LNCaP clone FGC (cell line): ENCODE measurements at regions not wholly inside any gene's neighbourhood (a gene's known extent, or its start where the extent isn't known, plus 50 kb on each side); places are given as distances from the start of the nearest gene placed in this dataset.
"Not testable (repeated sequence)": the region's sequence is repeated elsewhere in the genome, so short reads cannot be mapped to it uniquely, and the experiment has no call there.

Experiments used
- DNase-seq: peaks from one replicate; pipeline ENCODE4 v3.0.0-alpha.2; 2011; ENCODE audit warnings: low read depth
- H3K4me3 ChIP-seq: 2 replicates; pipeline ENCODE4 v1.5.1; 2011; ENCODE audit warnings: mild to moderate bottlenecking, low read depth, low read length, control low read depth
- TF ChIP-seq, protein P1 (sequence below): IDR thresholded peaks from 2 replicates; pipeline ENCODE4 v1.5.1; 2012; ENCODE audit warnings: mild to moderate bottlenecking; ENCODE audit not compliant: control insufficient read depth, insufficient read depth; ENCODE audit errors: extremely low read depth

GRCh38 chr4:131595140-131595539 lies 1554.0 kb upstream of the PCDH10 start:
- H3K4me3 ChIP-seq, result no peak overlapping the region
- no peak for DNase-seq
- TF ChIP-seq, protein P1, sequence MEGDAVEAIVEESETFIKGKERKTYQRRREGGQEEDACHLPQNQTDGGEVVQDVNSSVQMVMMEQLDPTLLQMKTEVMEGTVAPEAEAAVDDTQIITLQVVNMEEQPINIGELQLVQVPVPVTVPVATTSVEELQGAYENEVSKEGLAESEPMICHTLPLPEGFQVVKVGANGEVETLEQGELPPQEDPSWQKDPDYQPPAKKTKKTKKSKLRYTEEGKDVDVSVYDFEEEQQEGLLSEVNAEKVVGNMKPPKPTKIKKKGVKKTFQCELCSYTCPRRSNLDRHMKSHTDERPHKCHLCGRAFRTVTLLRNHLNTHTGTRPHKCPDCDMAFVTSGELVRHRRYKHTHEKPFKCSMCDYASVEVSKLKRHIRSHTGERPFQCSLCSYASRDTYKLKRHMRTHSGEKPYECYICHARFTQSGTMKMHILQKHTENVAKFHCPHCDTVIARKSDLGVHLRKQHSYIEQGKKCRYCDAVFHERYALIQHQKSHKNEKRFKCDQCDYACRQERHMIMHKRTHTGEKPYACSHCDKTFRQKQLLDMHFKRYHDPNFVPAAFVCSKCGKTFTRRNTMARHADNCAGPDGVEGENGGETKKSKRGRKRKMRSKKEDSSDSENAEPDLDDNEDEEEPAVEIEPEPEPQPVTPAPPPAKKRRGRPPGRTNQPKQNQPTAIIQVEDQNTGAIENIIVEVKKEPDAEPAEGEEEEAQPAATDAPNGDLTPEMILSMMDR, result no peak

DNA sequence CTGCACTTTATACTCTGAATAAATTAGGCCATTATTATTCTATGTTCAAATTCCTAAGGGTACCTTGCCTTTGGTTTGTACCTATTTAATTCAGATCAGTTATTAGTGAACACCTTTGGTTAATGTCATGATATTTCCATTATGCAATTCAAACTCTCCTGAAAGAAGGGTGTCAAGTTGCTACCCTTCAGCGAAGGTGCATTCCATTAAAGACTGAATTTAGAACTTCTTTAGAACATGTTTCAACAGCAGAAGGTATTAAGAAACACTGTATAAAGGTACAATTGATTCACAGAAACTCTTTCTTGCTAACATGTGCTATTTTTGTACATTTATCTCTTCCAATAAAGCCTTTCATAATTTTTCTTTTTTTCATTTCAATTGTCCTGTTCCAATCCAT lies 1545.4 kb upstream of the PCDH10 start:
- no peak for DNase-seq
- TF ChIP-seq, protein P1, result no peak
- no peak overlapping the region for H3K4me3 ChIP-seq

DNA sequence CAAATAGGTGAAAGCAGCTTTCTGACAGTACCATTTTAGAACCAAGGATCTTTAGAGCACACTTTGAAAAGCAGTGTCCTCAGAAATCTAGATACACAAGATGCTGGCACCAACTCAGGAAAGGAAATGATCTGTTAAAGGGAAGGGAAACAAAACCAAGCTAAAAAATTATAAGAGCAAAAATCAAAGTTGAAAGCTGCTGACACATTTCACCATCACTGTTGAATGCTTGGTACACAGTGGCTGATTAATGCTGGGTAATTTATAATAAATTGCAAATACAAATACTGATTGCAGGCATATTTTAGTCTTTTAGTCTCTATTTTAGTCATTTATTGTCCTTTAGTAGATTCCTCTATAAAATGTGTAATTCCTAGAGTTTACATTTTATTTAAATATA lies 1540.1 kb upstream of the PCDH10 start:
- no peak overlapping the region for H3K4me3 ChIP-seq
- no peak for DNase-seq
- TF ChIP-seq, protein P1, result no peak

- H3K4me3 ChIP-seq, DNase-seq: not testable (repeated sequence)
Observed at GRCh38 chr4:131610517-131610916, 1538.6 kb upstream of the PCDH10 start.

DNA sequence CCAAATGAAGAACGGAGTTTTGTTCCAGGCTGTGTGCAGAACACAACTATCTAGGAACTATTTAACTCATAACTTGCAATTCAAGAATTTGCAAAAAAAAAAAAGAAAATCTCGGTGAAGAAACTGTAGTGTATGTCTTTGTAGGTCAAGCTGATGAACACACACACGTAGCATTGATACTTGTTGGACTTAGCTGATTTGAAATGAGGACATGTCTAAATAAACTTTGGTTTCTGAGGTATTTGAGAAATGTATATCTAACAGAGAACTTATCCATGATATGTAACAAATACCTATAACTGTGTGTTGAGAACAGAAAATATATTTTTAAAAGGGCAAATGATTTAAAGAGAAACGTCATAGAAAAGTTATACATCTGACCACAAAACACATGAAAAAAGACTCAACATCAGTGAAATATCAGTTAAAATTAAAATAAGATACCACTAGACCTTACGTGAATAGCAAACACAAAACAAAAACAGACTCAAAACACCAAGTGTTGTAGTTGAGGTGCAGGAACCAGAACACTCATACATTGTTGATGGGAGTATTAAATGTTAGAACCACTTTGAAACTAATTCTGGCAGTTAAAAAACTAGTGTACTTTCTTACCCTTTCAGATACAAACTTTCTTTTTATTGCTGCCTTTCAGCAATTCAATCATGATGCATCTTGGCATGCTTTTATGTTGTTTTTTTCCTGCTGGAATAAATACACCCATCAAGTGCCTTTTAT lies 1535.8 kb upstream of the PCDH10 start:
- no peak overlapping the region for H3K4me3 ChIP-seq
- no peak for DNase-seq
- TF ChIP-seq, protein P1, result no peak

DNA sequence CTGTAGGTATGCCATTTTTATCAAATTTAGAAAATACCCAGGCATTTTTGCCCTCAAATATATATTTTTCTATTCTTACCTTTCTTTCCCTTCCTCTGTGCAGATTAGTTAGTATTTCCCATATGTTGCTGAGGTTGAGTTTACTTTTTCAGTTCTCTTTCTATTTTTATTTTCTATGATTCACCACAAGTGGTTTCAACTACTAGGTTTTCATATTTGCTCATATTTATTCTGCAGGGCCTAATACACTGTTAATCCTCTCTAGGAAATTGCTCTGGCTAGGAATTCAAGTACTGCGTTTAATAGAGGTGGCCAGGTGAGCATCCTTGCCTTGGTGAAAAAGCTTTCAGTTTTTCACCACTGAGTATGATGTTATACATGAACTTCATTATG lies 1535.3 kb upstream of the PCDH10 start:
- TF ChIP-seq, protein P1, result no peak
- no peak overlapping the region for H3K4me3 ChIP-seq
- DNase-seq, result no peak

GRCh38 chr4:131632877-131633276 lies 1516.2 kb upstream of the PCDH10 start:
- DNase-seq, result no peak
- TF ChIP-seq, protein P1, result no peak
- no peak overlapping the region for H3K4me3 ChIP-seq
